ENCODE measurements at regions not wholly inside any gene's neighbourhood (a gene's known extent, or its start where the extent isn't known, plus 50 kb on each side); places are given as distances from the start of the nearest gene placed in this dataset.

GRCh38 chr22:26977741-26978376 is 320.5 kb downstream of the MIAT start:
- DNase-seq: no peak

- no peak for DNase-seq
Observed at GRCh38 chr22:26979294-26979693, 321.9 kb downstream of the MIAT start.

- DNase-seq: no peak
Observed at GRCh38 chr22:26981111-26981510, 323.7 kb downstream of the MIAT start.

- DNase-seq: no peak
Observed at GRCh38 chr22:26981541-26981940, 324.2 kb downstream of the MIAT start.

GRCh38 chr22:26983311-26983710 is 325.9 kb downstream of the MIAT start:
- no peak for DNase-seq

GRCh38 chr22:26985206-26985605 is 327.8 kb downstream of the MIAT start:
- no peak for DNase-seq

- no peak for DNase-seq
Observed at GRCh38 chr22:26985931-26986782, 328.8 kb downstream of the MIAT start.

GRCh38 chr22:26986884-26987283 is 329.5 kb downstream of the MIAT start:
- DNase-seq: no peak

- no peak for DNase-seq
Observed at GRCh38 chr22:26990503-26991189, 333.3 kb downstream of the MIAT start.

GRCh38 chr22:26992556-26992955 is 335.2 kb downstream of the MIAT start:
- DNase-seq: no peak

GRCh38 chr22:26993886-26994285 is 336.5 kb downstream of the MIAT start:
- no peak for DNase-seq

GRCh38 chr22:26994801-26995200 is 337.4 kb downstream of the MIAT start:
- DNase-seq: no peak

- DNase-seq: no peak
Observed at GRCh38 chr22:26995235-26995634, 337.8 kb downstream of the MIAT start.

GRCh38 chr22:26996154-26996553 is 338.8 kb downstream of the MIAT start:
- DNase-seq: no peak

GRCh38 chr22:26998129-26998528 is 340.7 kb downstream of the MIAT start:
- DNase-seq: no peak

GRCh38 chr22:26998716-26999115 is 341.3 kb downstream of the MIAT start:
- DNase-seq: no peak

- no peak for DNase-seq
Observed at GRCh38 chr22:27003297-27003696, 345.9 kb downstream of the MIAT start.

GRCh38 chr22:27004434-27004833 is 347.0 kb downstream of the MIAT start:
- DNase-seq: no peak

- no peak for DNase-seq
Observed at GRCh38 chr22:27008454-27008853, 351.1 kb downstream of the MIAT start.

- DNase-seq: no peak
Observed at GRCh38 chr22:27011133-27011532, 353.7 kb downstream of the MIAT start.

- DNase-seq: no peak
Observed at GRCh38 chr22:27011717-27012116, 354.3 kb downstream of the MIAT start.

- no peak for DNase-seq
Observed at GRCh38 chr22:27019827-27020226, 362.4 kb downstream of the MIAT start.

GRCh38 chr22:27022274-27022895 is 365.0 kb downstream of the MIAT start:
- no peak for DNase-seq
